ENCODE measurements at regions not wholly inside any gene's neighbourhood (a gene's known extent, or its start where the extent isn't known, plus 50 kb on each side); places are given as distances from the start of the nearest gene placed in this dataset.

GRCh38 chr5:74248576-74248975 is 392.0 kb downstream of the ENC1 start:
- Mint-ChIP-seq H3K4me3 (no peak overlapping the region), H3K4me1 (peaks cover 45% of the 10 kb centered on the region), H3K9me3 (no peaks in the 10 kb centered on the region), H3K27me3 (ENCODE audit: low read depth, poor library complexity) (no peaks in the 10 kb centered on the region), H3K36me3 (ENCODE audit: low read depth) (peaks cover 5% of the 10 kb centered on the region), H3K27ac (peak overlapping the region; percentile 24)
- DNase-seq: no peak
- TF ChIP-seq CTCF (IDR thresholded peaks at IDR 0.05): no peak

GRCh38 chr5:74244406-74244805 is 396.1 kb downstream of the ENC1 start:
- Mint-ChIP-seq H3K36me3 (ENCODE audit: low read depth) (no peaks in the 10 kb centered on the region), H3K9me3 (no peaks in the 10 kb centered on the region), H3K4me1 (peaks cover 12% of the 10 kb centered on the region), H3K4me3 (no peak overlapping the region), H3K27ac (no peak overlapping the region), H3K27me3 (ENCODE audit: low read depth, poor library complexity) (peaks cover 8% of the 10 kb centered on the region)
- no peak for DNase-seq
- no peak for TF ChIP-seq CTCF (IDR thresholded peaks at IDR 0.05)

- Mint-ChIP-seq H3K9me3 (no peaks in the 10 kb centered on the region), H3K27me3 (ENCODE audit: low read depth, poor library complexity) (peaks cover 8% of the 10 kb centered on the region), H3K27ac (no peak overlapping the region), H3K4me1 (peaks cover 10% of the 10 kb centered on the region), H3K4me3 (no peak overlapping the region), H3K36me3 (ENCODE audit: low read depth) (no peaks in the 10 kb centered on the region)
- no peak for DNase-seq
- no peak for TF ChIP-seq CTCF (IDR thresholded peaks at IDR 0.05)
Measured at GRCh38 chr5:74243634-74244033, 396.9 kb downstream of the ENC1 start.

- no peaks in the 10 kb centered on the region for H3K36me3 Mint-ChIP-seq (ENCODE audit: low read depth)
- H3K9me3 Mint-ChIP-seq: no peaks in the 10 kb centered on the region
- no peak overlapping the region for H3K27ac Mint-ChIP-seq
- TF ChIP-seq CTCF (IDR thresholded peaks at IDR 0.05): no peak
- no peak for DNase-seq
- no peak overlapping the region for H3K4me3 Mint-ChIP-seq
- peaks cover 8% of the 10 kb centered on the region for H3K27me3 Mint-ChIP-seq (ENCODE audit: low read depth, poor library complexity)
- peaks cover 10% of the 10 kb centered on the region for H3K4me1 Mint-ChIP-seq
Measured at GRCh38 chr5:74242516-74242915, 398.0 kb downstream of the ENC1 start.

- H3K4me3 Mint-ChIP-seq: no peak overlapping the region
- H3K4me1 Mint-ChIP-seq: peaks cover 10% of the 10 kb centered on the region
- no peak for DNase-seq
- H3K36me3 Mint-ChIP-seq (ENCODE audit: low read depth): no peaks in the 10 kb centered on the region
- no peaks in the 10 kb centered on the region for H3K9me3 Mint-ChIP-seq
- TF ChIP-seq CTCF (IDR thresholded peaks at IDR 0.05): no peak
- no peak overlapping the region for H3K27ac Mint-ChIP-seq
- peaks cover 8% of the 10 kb centered on the region for H3K27me3 Mint-ChIP-seq (ENCODE audit: low read depth, poor library complexity)
Measured at GRCh38 chr5:74241751-74242140, 398.8 kb downstream of the ENC1 start.

GRCh38 chr5:74240783-74241750 is 399.5 kb downstream of the ENC1 start:
- no peak for TF ChIP-seq CTCF (IDR thresholded peaks at IDR 0.05)
- no peak overlapping the region for H3K27ac Mint-ChIP-seq
- H3K27me3 Mint-ChIP-seq (ENCODE audit: low read depth, poor library complexity): peaks cover 8% of the 10 kb centered on the region
- H3K9me3 Mint-ChIP-seq: no peaks in the 10 kb centered on the region
- peaks cover 10% of the 10 kb centered on the region for H3K4me1 Mint-ChIP-seq
- DNase-seq: no peak
- no peak overlapping the region for H3K4me3 Mint-ChIP-seq
- no peaks in the 10 kb centered on the region for H3K36me3 Mint-ChIP-seq (ENCODE audit: low read depth)
